ENCODE measurements at regions not wholly inside any gene's neighbourhood (a gene's known extent, or its start where the extent isn't known, plus 50 kb on each side); places are given as distances from the start of the nearest gene placed in this dataset.

DNA sequence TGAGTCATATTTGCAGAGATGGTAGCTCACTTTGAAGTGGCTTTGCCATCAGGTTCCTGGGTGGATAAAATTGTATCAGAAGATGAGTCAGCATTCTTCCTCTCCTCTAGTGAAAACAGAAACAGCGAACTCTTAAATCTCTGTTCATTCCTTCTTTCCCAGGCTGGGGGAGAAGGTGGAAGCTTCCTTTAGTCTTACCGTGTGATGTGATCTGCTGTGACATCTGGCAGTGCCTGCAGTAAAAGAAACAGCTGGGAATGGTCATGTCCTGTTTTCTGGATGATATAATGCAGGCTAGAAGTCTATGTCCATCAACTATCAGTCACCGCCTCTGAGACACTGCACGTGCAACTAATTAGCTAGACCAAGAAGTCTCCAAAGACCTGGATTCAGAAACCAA lies 171.6 kb downstream of the VAPA start:
- H3K4me3 ChIP-seq: no peak overlapping the region
- intact Hi-C loops (cut with DNase I): no loop called here
- no peaks in the 10 kb centered on the region for H3K36me3 ChIP-seq
- no peaks in the 10 kb centered on the region for H3K27me3 ChIP-seq
- ATAC-seq (no peak), DNase-seq (no peak)
- TF ChIP-seq, protein P1, sequence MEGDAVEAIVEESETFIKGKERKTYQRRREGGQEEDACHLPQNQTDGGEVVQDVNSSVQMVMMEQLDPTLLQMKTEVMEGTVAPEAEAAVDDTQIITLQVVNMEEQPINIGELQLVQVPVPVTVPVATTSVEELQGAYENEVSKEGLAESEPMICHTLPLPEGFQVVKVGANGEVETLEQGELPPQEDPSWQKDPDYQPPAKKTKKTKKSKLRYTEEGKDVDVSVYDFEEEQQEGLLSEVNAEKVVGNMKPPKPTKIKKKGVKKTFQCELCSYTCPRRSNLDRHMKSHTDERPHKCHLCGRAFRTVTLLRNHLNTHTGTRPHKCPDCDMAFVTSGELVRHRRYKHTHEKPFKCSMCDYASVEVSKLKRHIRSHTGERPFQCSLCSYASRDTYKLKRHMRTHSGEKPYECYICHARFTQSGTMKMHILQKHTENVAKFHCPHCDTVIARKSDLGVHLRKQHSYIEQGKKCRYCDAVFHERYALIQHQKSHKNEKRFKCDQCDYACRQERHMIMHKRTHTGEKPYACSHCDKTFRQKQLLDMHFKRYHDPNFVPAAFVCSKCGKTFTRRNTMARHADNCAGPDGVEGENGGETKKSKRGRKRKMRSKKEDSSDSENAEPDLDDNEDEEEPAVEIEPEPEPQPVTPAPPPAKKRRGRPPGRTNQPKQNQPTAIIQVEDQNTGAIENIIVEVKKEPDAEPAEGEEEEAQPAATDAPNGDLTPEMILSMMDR (IDR thresholded peaks at IDR 0.05): no peak
- H3K4me1 ChIP-seq: no peaks in the 10 kb centered on the region
- H3K27ac ChIP-seq: no peak overlapping the region
- peaks cover 0 to 26% of the 10 kb centered on the region in 2 donors for H3K9me3 ChIP-seq

DNA sequence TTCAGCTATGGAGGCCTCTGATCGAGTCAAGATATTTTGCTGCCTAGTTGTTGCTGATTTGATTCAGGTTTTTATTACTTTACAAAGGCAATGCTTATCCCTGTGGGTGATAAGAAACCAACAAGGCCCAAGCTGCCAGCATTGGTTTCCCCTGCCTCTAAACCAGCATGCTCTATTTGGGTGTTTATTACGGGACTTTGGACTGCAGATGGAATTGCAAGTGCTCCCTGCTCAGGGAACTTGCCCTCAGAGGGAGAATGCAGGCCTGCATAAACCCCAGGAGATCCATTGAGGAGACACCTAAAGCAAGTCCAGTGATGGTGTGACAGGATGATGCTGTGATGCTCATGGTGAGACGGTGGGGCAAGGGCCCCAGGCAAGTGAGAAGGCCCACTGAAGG lies 172.1 kb downstream of the VAPA start:
- peaks cover 0 to 26% of the 10 kb centered on the region in 2 donors for H3K9me3 ChIP-seq
- H3K27me3 ChIP-seq: no peaks in the 10 kb centered on the region
- TF ChIP-seq, protein P1 (IDR thresholded peaks at IDR 0.05): no peak
- H3K4me3 ChIP-seq: no peak overlapping the region
- H3K36me3 ChIP-seq: no peaks in the 10 kb centered on the region
- H3K27ac ChIP-seq: no peak overlapping the region
- DNase-seq (no peak), ATAC-seq (no peak)
- H3K4me1 ChIP-seq: no peaks in the 10 kb centered on the region
- intact Hi-C loops (cut with DNase I): no loop called here

DNA sequence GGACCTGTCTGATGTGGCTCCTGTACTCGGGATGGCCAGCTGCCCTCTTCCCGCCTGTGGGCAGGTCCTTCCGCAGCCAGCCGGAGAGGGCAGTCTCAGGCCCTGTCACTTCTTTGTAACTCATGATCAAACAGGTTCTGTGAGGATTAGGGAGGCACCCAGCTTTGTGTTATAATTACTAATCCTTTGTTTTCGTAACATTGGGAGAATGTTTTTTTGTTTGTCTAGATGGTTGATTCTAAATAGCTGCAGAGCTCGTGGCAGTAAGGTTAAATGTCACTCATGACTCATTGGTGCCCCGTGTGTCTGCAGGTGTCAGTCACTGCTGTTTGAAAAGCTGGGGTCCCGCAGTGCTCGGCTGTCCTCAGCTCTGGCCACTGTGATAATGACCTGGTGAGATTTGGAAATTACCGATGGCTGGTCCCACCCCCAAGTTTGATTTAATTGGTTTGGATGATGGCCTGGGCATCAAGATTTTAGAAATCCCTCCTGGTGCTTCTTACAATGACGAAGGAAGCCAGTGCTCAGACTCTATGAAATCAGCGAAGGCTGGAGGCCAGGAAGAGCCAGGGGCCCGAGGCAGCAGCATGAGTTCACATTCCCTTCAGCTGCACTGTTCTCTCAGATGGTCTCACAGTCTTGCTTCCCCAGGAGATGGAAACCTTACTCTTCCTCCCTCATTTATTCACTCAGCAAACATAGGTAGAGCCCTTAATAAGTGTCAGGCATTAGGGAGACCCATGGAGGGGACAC lies 172.8 kb downstream of the VAPA start:
- Histone ChIP-seq H3K9me3 (peaks cover 0 to 23% of the 10 kb centered on the region in 2 donors), H3K27me3 (no peaks in the 10 kb centered on the region), H3K4me1 (no peaks in the 10 kb centered on the region), H3K27ac (no peak overlapping the region), H3K36me3 (no peaks in the 10 kb centered on the region), H3K4me3 (no peak overlapping the region)
- ATAC-seq (no peak), DNase-seq (no peak)
- TF ChIP-seq, protein P1 (IDR thresholded peaks at IDR 0.05): no peak
- intact Hi-C loops (cut with DNase I): no loop called here

DNA sequence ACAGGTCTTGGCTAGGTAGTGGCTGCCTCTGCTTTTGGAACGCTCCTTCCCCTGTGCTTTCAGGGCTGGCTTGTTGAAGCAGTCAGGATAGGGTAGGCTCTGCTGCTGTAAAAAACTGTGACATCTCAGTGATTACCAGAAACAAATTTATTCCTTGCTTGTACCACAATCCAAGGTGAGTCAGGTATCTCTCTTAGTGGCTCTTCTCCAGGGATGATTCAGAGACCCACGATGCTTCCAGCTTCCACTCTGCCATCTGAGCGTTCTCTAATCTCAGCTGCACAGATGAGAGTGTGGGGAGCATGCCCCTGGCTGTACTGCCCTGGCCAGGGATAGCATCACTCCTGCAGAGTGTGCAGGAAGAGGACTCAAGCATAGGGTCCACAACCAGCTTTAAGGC lies 174.9 kb downstream of the VAPA start:
- H3K4me1 ChIP-seq: no peaks in the 10 kb centered on the region
- H3K27ac ChIP-seq: no peak overlapping the region
- TF ChIP-seq, protein P1 (IDR thresholded peaks at IDR 0.05): no peak
- peaks cover 0 to 4% of the 10 kb centered on the region in 2 donors for H3K9me3 ChIP-seq
- H3K36me3 ChIP-seq: no peaks in the 10 kb centered on the region
- ATAC-seq (no peak), DNase-seq (no peak)
- H3K27me3 ChIP-seq: no peaks in the 10 kb centered on the region
- intact Hi-C loops (cut with DNase I): no loop called here
- H3K4me3 ChIP-seq: no peak overlapping the region

DNA sequence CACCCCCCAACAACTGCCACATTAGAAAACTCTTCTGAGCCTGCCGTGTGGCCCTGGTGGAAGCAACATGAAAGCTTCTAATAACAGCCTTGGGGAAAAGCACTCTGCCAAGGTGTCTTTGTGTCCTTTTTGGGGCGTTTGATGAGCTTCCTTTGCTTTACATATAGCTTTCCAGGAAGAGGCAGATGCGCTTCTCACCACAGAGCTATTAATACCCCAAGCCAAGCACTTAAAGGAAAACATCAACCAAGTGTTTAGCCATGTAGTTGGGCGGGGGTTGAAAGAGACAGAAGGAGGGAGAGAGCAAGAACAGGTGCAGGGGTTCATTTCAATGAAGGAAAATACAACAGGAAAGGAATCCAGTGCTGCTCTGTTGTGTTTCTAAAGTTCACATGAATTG lies 176.1 kb downstream of the VAPA start:
- TF ChIP-seq, protein P1 (IDR thresholded peaks at IDR 0.05): no peak
- H3K36me3 ChIP-seq: no peaks in the 10 kb centered on the region
- H3K9me3 ChIP-seq: no peaks in the 10 kb centered on the region
- intact Hi-C loops (cut with DNase I): no loop called here
- H3K4me3 ChIP-seq: no peak overlapping the region
- no peak for ATAC-seq
- H3K27ac ChIP-seq: no peak overlapping the region
- no peaks in the 10 kb centered on the region for H3K4me1 ChIP-seq
- H3K27me3 ChIP-seq: no peaks in the 10 kb centered on the region
- no peak for DNase-seq
